ENCODE measurements at regions not wholly inside any gene's neighbourhood (a gene's known extent, or its start where the extent isn't known, plus 50 kb on each side); places are given as distances from the start of the nearest gene placed in this dataset.

DNA sequence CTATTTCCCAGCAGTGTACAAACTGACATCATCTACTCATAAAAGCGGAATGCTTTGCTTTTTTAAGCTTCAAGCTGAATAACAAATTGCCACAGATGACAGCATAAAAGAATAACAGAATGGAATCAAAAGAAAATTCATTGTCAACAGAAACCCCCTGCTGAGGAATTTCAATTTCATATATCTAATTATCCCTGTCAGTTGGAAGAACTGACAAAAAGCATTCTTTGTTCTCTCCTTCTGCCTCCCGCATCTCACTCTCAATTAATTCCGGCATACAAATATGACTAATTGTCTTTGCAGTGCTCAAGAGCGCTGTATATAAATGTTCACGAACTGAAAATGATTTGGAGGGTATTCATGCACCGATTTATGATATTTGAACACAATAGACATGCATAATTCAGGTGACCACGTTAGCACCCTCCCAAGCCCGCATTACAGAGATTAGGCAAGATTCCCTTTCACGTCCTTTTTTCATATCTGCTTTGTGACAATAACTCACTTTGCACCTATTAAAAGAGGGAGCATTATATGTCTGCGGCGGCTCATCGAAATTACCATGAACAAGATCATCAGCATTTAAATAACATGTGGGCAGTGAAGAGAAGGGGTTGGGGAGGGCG is 277.7 kb upstream of the SALL3 start:
- H3K27me3 ChIP-seq (ENCODE audit: control insufficient read depth in 1 of 2, insufficient read depth in 2 of 2, low read length in 2 of 2), result peaks cover 5 to 30% of the 10 kb centered on the region in 2 experiments; a peak in 4 of 5 replicates
- no TSS peak for BruUV-seq (replicated peaks)
- no peaks in the 10 kb centered on the region for H4K20me1 ChIP-seq (ENCODE audit: insufficient read depth, low read length)
- CTCF ChIA-PET (ENCODE audit: low intra/inter-chr PET ratio, low total read pairs), result no interaction called here
- H2AFZ ChIP-seq (ENCODE audit: low read length), result no peak overlapping the region
- intact Hi-C loops (cut with micrococcal nuclease; ENCODE audit: unreplicated experiment) (no loop called here), in situ Hi-C loops (cut with HindIII; ENCODE audit: extremely low pct_ligation_motif_present, low pct_unique_long_range_greater_than_20kb) (no loop called here)
- no peak overlapping the region for H3K4me3 ChIP-seq (replicated peaks in 1 of 3; ENCODE audit: insufficient read depth in 1 of 3, low read depth in 2 of 3, low read length in 3 of 3)
- FAIRE-seq (no peak), ATAC-seq (no peak), DNase-seq (ENCODE audit: low spot score) (no peak)
- no peak for TF ChIP-seq ZNF547 (CRISPR knock-in tag; IDR thresholded peaks at IDR 0.05)
- TF ChIP-seq ZNF784 (CRISPR knock-in tag; IDR thresholded peaks at IDR 0.05; ENCODE audit: borderline replicate concordance), result no peak
- TF ChIP-seq ZNF441 (CRISPR knock-in tag; IDR thresholded peaks at IDR 0.05; ENCODE audit: borderline replicate concordance), result no peak
- no peak for TF ChIP-seq SMARCC2 (IDR thresholded peaks at IDR 0.05)
- TF ChIP-seq, protein P1, sequence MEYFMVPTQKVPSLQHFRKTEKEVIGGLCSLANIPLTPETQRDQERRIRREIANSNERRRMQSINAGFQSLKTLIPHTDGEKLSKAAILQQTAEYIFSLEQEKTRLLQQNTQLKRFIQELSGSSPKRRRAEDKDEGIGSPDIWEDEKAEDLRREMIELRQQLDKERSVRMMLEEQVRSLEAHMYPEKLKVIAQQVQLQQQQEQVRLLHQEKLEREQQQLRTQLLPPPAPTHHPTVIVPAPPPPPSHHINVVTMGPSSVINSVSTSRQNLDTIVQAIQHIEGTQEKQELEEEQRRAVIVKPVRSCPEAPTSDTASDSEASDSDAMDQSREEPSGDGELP (IDR thresholded peaks at IDR 0.05; ENCODE audit: borderline replicate concordance, low read depth), result no peak
- TF ChIP-seq FOXA3 (CRISPR knock-in tag; IDR thresholded peaks at IDR 0.05), result no peak
- TF ChIP-seq ZNF563 (CRISPR knock-in tag; IDR thresholded peaks at IDR 0.05), result no peak
- no peak for TF ChIP-seq TEAD2 (CRISPR knock-in tag; IDR thresholded peaks at IDR 0.05)
- TF ChIP-seq, protein P2, sequence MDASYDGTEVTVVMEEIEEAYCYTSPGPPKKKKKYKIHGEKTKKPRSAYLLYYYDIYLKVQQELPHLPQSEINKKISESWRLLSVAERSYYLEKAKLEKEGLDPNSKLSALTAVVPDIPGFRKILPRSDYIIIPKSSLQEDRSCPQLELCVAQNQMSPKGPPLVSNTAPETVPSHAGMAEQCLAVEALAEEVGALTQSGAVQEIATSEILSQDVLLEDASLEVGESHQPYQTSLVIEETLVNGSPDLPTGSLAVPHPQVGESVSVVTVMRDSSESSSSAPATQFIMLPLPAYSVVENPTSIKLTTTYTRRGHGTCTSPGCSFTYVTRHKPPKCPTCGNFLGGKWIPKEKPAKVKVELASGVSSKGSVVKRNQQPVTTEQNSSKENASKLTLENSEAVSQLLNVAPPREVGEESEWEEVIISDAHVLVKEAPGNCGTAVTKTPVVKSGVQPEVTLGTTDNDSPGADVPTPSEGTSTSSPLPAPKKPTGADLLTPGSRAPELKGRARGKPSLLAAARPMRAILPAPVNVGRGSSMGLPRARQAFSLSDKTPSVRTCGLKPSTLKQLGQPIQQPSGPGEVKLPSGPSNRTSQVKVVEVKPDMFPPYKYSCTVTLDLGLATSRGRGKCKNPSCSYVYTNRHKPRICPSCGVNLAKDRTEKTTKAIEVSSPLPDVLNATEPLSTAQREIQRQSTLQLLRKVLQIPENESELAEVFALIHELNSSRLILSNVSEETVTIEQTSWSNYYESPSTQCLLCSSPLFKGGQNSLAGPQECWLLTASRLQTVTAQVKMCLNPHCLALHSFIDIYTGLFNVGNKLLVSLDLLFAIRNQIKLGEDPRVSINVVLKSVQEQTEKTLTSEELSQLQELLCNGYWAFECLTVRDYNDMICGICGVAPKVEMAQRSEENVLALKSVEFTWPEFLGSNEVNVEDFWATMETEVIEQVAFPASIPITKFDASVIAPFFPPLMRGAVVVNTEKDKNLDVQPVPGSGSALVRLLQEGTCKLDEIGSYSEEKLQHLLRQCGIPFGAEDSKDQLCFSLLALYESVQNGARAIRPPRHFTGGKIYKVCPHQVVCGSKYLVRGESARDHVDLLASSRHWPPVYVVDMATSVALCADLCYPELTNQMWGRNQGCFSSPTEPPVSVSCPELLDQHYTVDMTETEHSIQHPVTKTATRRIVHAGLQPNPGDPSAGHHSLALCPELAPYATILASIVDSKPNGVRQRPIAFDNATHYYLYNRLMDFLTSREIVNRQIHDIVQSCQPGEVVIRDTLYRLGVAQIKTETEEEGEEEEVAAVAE (CRISPR knock-in tag; IDR thresholded peaks at IDR 0.05; ENCODE audit: borderline replicate concordance), result no peak
- no peak for TF ChIP-seq ZNF776 (CRISPR knock-in tag; IDR thresholded peaks at IDR 0.05)
- TF ChIP-seq PAWR (CRISPR knock-in tag; IDR thresholded peaks at IDR 0.05; ENCODE audit: borderline replicate concordance), result no peak
- no peak for TF ChIP-seq JUND (CRISPR knock-in tag; IDR thresholded peaks at IDR 0.05)
- no peak for TF ChIP-seq ZBTB8A (CRISPR knock-in tag; IDR thresholded peaks at IDR 0.05; ENCODE audit: borderline replicate concordance, low read depth)
- TF ChIP-seq, protein P3, sequence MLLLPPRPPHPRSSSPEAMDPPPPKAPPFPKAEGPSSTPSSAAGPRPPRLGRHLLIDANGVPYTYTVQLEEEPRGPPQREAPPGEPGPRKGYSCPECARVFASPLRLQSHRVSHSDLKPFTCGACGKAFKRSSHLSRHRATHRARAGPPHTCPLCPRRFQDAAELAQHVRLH (CRISPR knock-in tag; IDR thresholded peaks at IDR 0.05; ENCODE audit: borderline replicate concordance, low read depth), result no peak
- no peak for TF ChIP-seq ZNF367 (CRISPR knock-in tag; IDR thresholded peaks at IDR 0.05; ENCODE audit: borderline replicate concordance)
- TF ChIP-seq, protein P4, sequence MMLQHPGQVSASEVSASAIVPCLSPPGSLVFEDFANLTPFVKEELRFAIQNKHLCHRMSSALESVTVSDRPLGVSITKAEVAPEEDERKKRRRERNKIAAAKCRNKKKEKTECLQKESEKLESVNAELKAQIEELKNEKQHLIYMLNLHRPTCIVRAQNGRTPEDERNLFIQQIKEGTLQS (CRISPR knock-in tag; IDR thresholded peaks at IDR 0.05), result no peak
- TF ChIP-seq NCOR1 (IDR thresholded peaks at IDR 0.05; ENCODE audit: borderline replicate concordance, low read length), result no peak
- H3K79me2 ChIP-seq (ENCODE audit: insufficient read depth, low read length), result no peaks in the 10 kb centered on the region
- WGBS (ENCODE audit: low lambda C conversion rate), result 24% methylated on average over 13 of the region's 13 CpGs
- H3K9ac ChIP-seq (ENCODE audit: insufficient read depth, low read depth, low read length), result no peak overlapping the region
- POLR2A ChIA-PET, result no interaction called here
- no peak overlapping the region for H3K27ac ChIP-seq (ENCODE audit: extremely low read length, insufficient read depth, low read length)
- no peaks in the 10 kb centered on the region for H3K4me1 ChIP-seq (ENCODE audit: insufficient read depth, low read length)
- no peaks in the 10 kb centered on the region for H3K36me3 ChIP-seq (replicated peaks in 1 of 2; ENCODE audit: control insufficient read depth in 1 of 2, insufficient read depth in 2 of 2, low read length in 2 of 2)
- no peaks in the 10 kb centered on the region for H3K9me3 ChIP-seq (ENCODE audit: low read length)
- H3K4me2 ChIP-seq (ENCODE audit: low read depth, low read length), result no peak overlapping the region

Data from HepG2 (cell line).